ENCODE measurements at regions not wholly inside any gene's neighbourhood (a gene's known extent, or its start where the extent isn't known, plus 50 kb on each side); places are given as distances from the start of the nearest gene placed in this dataset.

- no peak overlapping the region for H3K9ac ChIP-seq (ENCODE audit: low read depth in 1 of 3, low read length in 3 of 3)
- H3K4me3 ChIP-seq (ENCODE audit: low read length in 3 of 3): no peak overlapping the region
- H3K9me3 ChIP-seq (ENCODE audit: control insufficient read depth in 3 of 3, low read length in 3 of 3): no peaks in the 10 kb centered on the region
- H3K4me1 ChIP-seq (ENCODE audit: control insufficient read depth in 3 of 3, insufficient read depth in 3 of 3, low read length in 3 of 3): no peaks in the 10 kb centered on the region
- no peaks in the 10 kb centered on the region for H3K36me3 ChIP-seq (ENCODE audit: control insufficient read depth in 3 of 3, insufficient read depth in 3 of 3, low read length in 3 of 3)
- no peak overlapping the region for H3K27ac ChIP-seq (ENCODE audit: low read depth, low read length)
- no peaks in the 10 kb centered on the region for H3K27me3 ChIP-seq (ENCODE audit: control insufficient read depth in 3 of 3, insufficient read depth in 3 of 3, low read length in 3 of 3)
Measured at GRCh38 chr9:16278326-16278999, 592.0 kb downstream of the BNC2 start.

DNA sequence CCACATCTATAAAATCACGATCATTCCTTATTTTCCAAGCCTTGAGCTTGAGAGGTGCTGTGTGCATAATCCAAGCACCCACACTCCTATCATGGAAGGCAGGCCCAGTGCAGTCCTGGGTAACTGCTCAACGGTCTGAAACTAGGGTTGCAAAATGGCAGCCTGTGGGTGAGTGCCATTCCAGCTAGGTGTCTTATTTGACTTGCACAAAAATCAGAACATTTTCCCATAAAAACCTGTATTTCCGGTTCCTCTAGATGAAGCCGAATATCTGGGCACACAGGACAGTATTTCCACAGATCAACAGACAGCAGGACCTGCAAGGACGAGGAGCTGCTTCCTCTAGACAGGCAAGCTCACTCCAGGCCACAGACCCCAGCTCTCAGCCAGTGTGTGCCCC is 588.8 kb downstream of the BNC2 start:
- Histone ChIP-seq H3K9me3 (ENCODE audit: control insufficient read depth in 3 of 3, low read length in 3 of 3) (no peaks in the 10 kb centered on the region), H3K4me1 (ENCODE audit: control insufficient read depth in 3 of 3, insufficient read depth in 3 of 3, low read length in 3 of 3) (no peaks in the 10 kb centered on the region), H3K4me3 (ENCODE audit: low read length in 3 of 3) (no peak overlapping the region), H3K9ac (ENCODE audit: low read depth in 1 of 3, low read length in 3 of 3) (no peak overlapping the region), H3K36me3 (ENCODE audit: control insufficient read depth in 3 of 3, insufficient read depth in 3 of 3, low read length in 3 of 3) (no peaks in the 10 kb centered on the region), H3K27me3 (ENCODE audit: control insufficient read depth in 3 of 3, insufficient read depth in 3 of 3, low read length in 3 of 3) (no peaks in the 10 kb centered on the region), H3K27ac (ENCODE audit: low read depth, low read length) (no peak overlapping the region)

DNA sequence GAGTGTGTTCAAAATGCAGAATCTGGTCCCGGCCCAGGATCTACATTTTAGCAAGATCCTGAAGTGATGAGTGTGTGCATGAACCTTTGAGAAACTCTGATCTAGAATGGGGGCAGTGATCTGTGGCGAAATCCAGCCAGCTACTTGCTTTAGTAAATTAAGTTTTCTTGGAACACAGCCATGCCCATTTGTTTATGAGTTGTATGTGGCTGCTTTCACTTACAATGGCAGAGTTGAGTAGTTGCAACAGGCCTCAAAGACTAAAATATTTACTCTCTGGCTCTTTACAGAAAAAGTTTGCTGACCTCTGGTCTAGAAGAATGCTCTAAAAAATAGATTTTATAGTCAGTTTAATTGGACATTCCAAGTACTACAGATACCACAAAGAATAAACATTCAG is 588.3 kb downstream of the BNC2 start:
- H3K9ac ChIP-seq (ENCODE audit: low read depth in 1 of 3, low read length in 3 of 3): no peak overlapping the region
- H3K9me3 ChIP-seq (ENCODE audit: control insufficient read depth in 3 of 3, low read length in 3 of 3): no peaks in the 10 kb centered on the region
- no peaks in the 10 kb centered on the region for H3K27me3 ChIP-seq (ENCODE audit: control insufficient read depth in 3 of 3, insufficient read depth in 3 of 3, low read length in 3 of 3)
- no peaks in the 10 kb centered on the region for H3K4me1 ChIP-seq (ENCODE audit: control insufficient read depth in 3 of 3, insufficient read depth in 3 of 3, low read length in 3 of 3)
- H3K36me3 ChIP-seq (ENCODE audit: control insufficient read depth in 3 of 3, insufficient read depth in 3 of 3, low read length in 3 of 3): no peaks in the 10 kb centered on the region
- no peak overlapping the region for H3K27ac ChIP-seq (ENCODE audit: low read depth, low read length)
- H3K4me3 ChIP-seq (ENCODE audit: low read length in 3 of 3): no peak overlapping the region

- no peaks in the 10 kb centered on the region for H3K36me3 ChIP-seq (ENCODE audit: control insufficient read depth in 3 of 3, insufficient read depth in 3 of 3, low read length in 3 of 3)
- H3K27me3 ChIP-seq (ENCODE audit: control insufficient read depth in 3 of 3, insufficient read depth in 3 of 3, low read length in 3 of 3): no peaks in the 10 kb centered on the region
- H3K27ac ChIP-seq (ENCODE audit: low read depth, low read length): no peak overlapping the region
- no peak overlapping the region for H3K4me3 ChIP-seq (ENCODE audit: low read length in 3 of 3)
- H3K9ac ChIP-seq (ENCODE audit: low read depth in 1 of 3, low read length in 3 of 3): no peak overlapping the region
- no peaks in the 10 kb centered on the region for H3K9me3 ChIP-seq (ENCODE audit: control insufficient read depth in 3 of 3, low read length in 3 of 3)
- H3K4me1 ChIP-seq (ENCODE audit: control insufficient read depth in 3 of 3, insufficient read depth in 3 of 3, low read length in 3 of 3): no peaks in the 10 kb centered on the region
Measured at GRCh38 chr9:16282718-16283117, 587.8 kb downstream of the BNC2 start.

- no peaks in the 10 kb centered on the region for H3K27me3 ChIP-seq (ENCODE audit: control insufficient read depth in 3 of 3, insufficient read depth in 3 of 3, low read length in 3 of 3)
- H3K36me3 ChIP-seq (ENCODE audit: control insufficient read depth in 3 of 3, insufficient read depth in 3 of 3, low read length in 3 of 3): no peaks in the 10 kb centered on the region
- no peaks in the 10 kb centered on the region for H3K9me3 ChIP-seq (ENCODE audit: control insufficient read depth in 3 of 3, low read length in 3 of 3)
- no peak overlapping the region for H3K27ac ChIP-seq (ENCODE audit: low read depth, low read length)
- no peaks in the 10 kb centered on the region for H3K4me1 ChIP-seq (ENCODE audit: control insufficient read depth in 3 of 3, insufficient read depth in 3 of 3, low read length in 3 of 3)
- no peak overlapping the region for H3K9ac ChIP-seq (ENCODE audit: low read depth in 1 of 3, low read length in 3 of 3)
- no peak overlapping the region for H3K4me3 ChIP-seq (ENCODE audit: low read length in 3 of 3)
Measured at GRCh38 chr9:16286160-16286559, 584.3 kb downstream of the BNC2 start.

DNA sequence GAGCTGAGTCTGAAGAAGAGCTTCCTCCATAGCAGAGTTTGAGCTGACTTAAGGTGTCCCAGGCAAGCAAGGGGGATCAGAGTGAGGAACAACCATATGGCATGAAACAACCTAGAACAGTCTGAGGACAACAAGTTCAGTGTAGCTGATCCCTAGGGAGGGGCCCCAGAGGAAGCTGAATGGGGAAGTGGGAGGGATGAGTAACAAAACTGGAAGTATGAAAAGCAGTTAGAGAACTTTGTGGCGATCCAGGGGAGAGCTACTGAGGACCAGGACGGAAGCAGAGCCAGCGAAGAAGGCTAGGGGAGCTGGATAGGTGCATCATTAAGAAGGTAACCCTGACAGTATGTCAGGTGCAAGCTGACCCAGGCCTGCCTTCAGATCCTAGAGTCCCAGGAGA is 580.8 kb downstream of the BNC2 start:
- Histone ChIP-seq H3K4me3 (ENCODE audit: low read length in 3 of 3) (no peak overlapping the region), H3K9me3 (ENCODE audit: control insufficient read depth in 3 of 3, low read length in 3 of 3) (no peaks in the 10 kb centered on the region), H3K27ac (ENCODE audit: low read depth, low read length) (no peak overlapping the region)

GRCh38 chr9:16290169-16290568 is 580.3 kb downstream of the BNC2 start:
- no peak overlapping the region for H3K27ac ChIP-seq (ENCODE audit: low read depth, low read length)
- H3K4me3 ChIP-seq (ENCODE audit: low read length in 3 of 3): no peak overlapping the region
- H3K36me3 ChIP-seq (ENCODE audit: control insufficient read depth in 3 of 3, insufficient read depth in 3 of 3, low read length in 3 of 3): no peaks in the 10 kb centered on the region
- peaks cover 0 to 3% (median 0%) of the 10 kb centered on the region in 3 donors for H3K4me1 ChIP-seq (ENCODE audit: control insufficient read depth in 3 of 3, insufficient read depth in 3 of 3, low read length in 3 of 3)
- H3K9me3 ChIP-seq (ENCODE audit: control insufficient read depth in 3 of 3, low read length in 3 of 3): no peaks in the 10 kb centered on the region
- H3K9ac ChIP-seq (ENCODE audit: low read depth in 1 of 3, low read length in 3 of 3): no peak overlapping the region
- H3K27me3 ChIP-seq (ENCODE audit: control insufficient read depth in 3 of 3, insufficient read depth in 3 of 3, low read length in 3 of 3): no peaks in the 10 kb centered on the region

More for the DNA sequence above, 580.8 kb downstream of the BNC2 start:
- no peaks in the 10 kb centered on the region for H3K27me3 ChIP-seq (ENCODE audit: control insufficient read depth in 3 of 3, insufficient read depth in 3 of 3, low read length in 3 of 3)
- H3K4me1 ChIP-seq (ENCODE audit: control insufficient read depth in 3 of 3, insufficient read depth in 3 of 3, low read length in 3 of 3): peaks cover 0 to 3% (median 0%) of the 10 kb centered on the region in 3 donors
- no peaks in the 10 kb centered on the region for H3K36me3 ChIP-seq (ENCODE audit: control insufficient read depth in 3 of 3, insufficient read depth in 3 of 3, low read length in 3 of 3)
- no peak overlapping the region for H3K9ac ChIP-seq (ENCODE audit: low read depth in 1 of 3, low read length in 3 of 3)

GRCh38 chr9:16291921-16292320 is 578.5 kb downstream of the BNC2 start:
- no peak overlapping the region for H3K4me3 ChIP-seq (ENCODE audit: low read length in 3 of 3)
- H3K27me3 ChIP-seq (ENCODE audit: control insufficient read depth in 3 of 3, insufficient read depth in 3 of 3, low read length in 3 of 3): no peaks in the 10 kb centered on the region
- no peaks in the 10 kb centered on the region for H3K9me3 ChIP-seq (ENCODE audit: control insufficient read depth in 3 of 3, low read length in 3 of 3)
- no peak overlapping the region for H3K27ac ChIP-seq (ENCODE audit: low read depth, low read length)
- no peak overlapping the region for H3K9ac ChIP-seq (ENCODE audit: low read depth in 1 of 3, low read length in 3 of 3)
- no peaks in the 10 kb centered on the region for H3K36me3 ChIP-seq (ENCODE audit: control insufficient read depth in 3 of 3, insufficient read depth in 3 of 3, low read length in 3 of 3)
- H3K4me1 ChIP-seq (ENCODE audit: control insufficient read depth in 3 of 3, insufficient read depth in 3 of 3, low read length in 3 of 3): peaks cover 0 to 3% (median 0%) of the 10 kb centered on the region in 3 donors

- Histone ChIP-seq H3K36me3 (ENCODE audit: control insufficient read depth in 3 of 3, insufficient read depth in 3 of 3, low read length in 3 of 3) (no peaks in the 10 kb centered on the region), H3K4me1 (ENCODE audit: control insufficient read depth in 3 of 3, insufficient read depth in 3 of 3, low read length in 3 of 3) (peaks cover 0 to 3% (median 0%) of the 10 kb centered on the region in 3 donors), H3K9me3 (ENCODE audit: control insufficient read depth in 3 of 3, low read length in 3 of 3) (no peaks in the 10 kb centered on the region), H3K27me3 (ENCODE audit: control insufficient read depth in 3 of 3, insufficient read depth in 3 of 3, low read length in 3 of 3) (no peaks in the 10 kb centered on the region), H3K4me3 (ENCODE audit: low read length in 3 of 3) (no peak overlapping the region), H3K27ac (ENCODE audit: low read depth, low read length) (no peak overlapping the region), H3K9ac (ENCODE audit: low read depth in 1 of 3, low read length in 3 of 3) (no peak overlapping the region)
Measured at GRCh38 chr9:16293610-16294009, 576.9 kb downstream of the BNC2 start.

DNA sequence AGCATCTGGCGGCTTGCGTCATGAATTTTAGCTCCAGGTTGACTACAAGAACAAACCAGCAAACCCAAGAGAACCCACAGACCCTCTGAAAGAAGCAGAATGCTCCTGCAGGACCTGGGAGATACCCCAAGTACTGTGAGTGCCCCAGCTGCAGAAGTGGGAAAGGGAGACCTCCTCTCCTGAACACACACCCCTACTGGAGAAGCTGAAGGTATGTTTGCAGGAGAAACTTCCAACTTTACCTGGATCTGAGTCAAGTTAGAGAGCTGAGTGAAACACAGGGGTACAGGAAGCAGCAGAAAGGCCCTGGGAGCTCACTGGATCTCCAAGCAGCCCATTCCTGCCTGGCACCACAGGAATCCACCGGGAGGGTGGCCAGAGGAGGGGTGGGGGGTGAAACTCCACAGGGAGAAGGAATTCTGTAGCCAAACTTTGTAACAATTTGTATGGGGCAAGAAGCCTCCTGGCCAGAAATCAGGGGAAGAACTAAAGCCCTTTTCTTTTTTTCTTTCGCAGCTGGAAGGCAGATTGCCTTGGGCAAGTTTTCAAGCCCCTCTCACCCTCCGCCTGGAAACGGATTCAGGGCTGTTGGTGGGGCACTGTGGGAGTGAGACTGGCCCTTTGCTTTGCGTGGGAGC is 576.2 kb downstream of the BNC2 start:
- H3K9ac ChIP-seq (ENCODE audit: low read depth in 1 of 3, low read length in 3 of 3): no peak overlapping the region
- peaks cover 0 to 3% (median 0%) of the 10 kb centered on the region in 3 donors for H3K4me1 ChIP-seq (ENCODE audit: control insufficient read depth in 3 of 3, insufficient read depth in 3 of 3, low read length in 3 of 3)
- H3K27ac ChIP-seq (ENCODE audit: low read depth, low read length): no peak overlapping the region
- H3K36me3 ChIP-seq (ENCODE audit: control insufficient read depth in 3 of 3, insufficient read depth in 3 of 3, low read length in 3 of 3): no peaks in the 10 kb centered on the region
- H3K9me3 ChIP-seq (ENCODE audit: control insufficient read depth in 3 of 3, low read length in 3 of 3): no peaks in the 10 kb centered on the region
- no peak overlapping the region for H3K4me3 ChIP-seq (ENCODE audit: low read length in 3 of 3)
- H3K27me3 ChIP-seq (ENCODE audit: control insufficient read depth in 3 of 3, insufficient read depth in 3 of 3, low read length in 3 of 3): no peaks in the 10 kb centered on the region

Measured in skeletal muscle tissue (tissue), 3 donors.